ENCODE measurements at regions not wholly inside any gene's neighbourhood (a gene's known extent, or its start where the extent isn't known, plus 50 kb on each side); places are given as distances from the start of the nearest gene placed in this dataset.

- no peak overlapping the region for H3K4me3 ChIP-seq (ENCODE audit: low read depth, low read length)
- peak; percentile 22 for DNase-seq (ENCODE audit: low read depth)
- TF ChIP-seq CTCF (IDR thresholded peaks at IDR 0.05; ENCODE audit: control insufficient read depth, extremely low read depth, insufficient read depth), result no peak
Observed at GRCh38 chr2:183665425-183665824, 541.2 kb downstream of the NUP35 start.

GRCh38 chr2:183666031-183666430, 541.8 kb downstream of the NUP35 start:
- no peak for DNase-seq (ENCODE audit: low read depth)
- no peak overlapping the region for H3K4me3 ChIP-seq (ENCODE audit: low read depth, low read length)
- no peak for TF ChIP-seq CTCF (IDR thresholded peaks at IDR 0.05; ENCODE audit: control insufficient read depth, extremely low read depth, insufficient read depth)

GRCh38 chr2:183671233-183671632, 547.0 kb downstream of the NUP35 start:
- no peak for TF ChIP-seq CTCF (IDR thresholded peaks at IDR 0.05; ENCODE audit: control insufficient read depth, extremely low read depth, insufficient read depth)
- DNase-seq (ENCODE audit: low read depth), result no peak
- no peak overlapping the region for H3K4me3 ChIP-seq (ENCODE audit: low read depth, low read length)

- TF ChIP-seq CTCF (IDR thresholded peaks at IDR 0.05; ENCODE audit: control insufficient read depth, extremely low read depth, insufficient read depth), result no peak
- H3K4me3 ChIP-seq (ENCODE audit: low read depth, low read length), result no peak overlapping the region
- DNase-seq (ENCODE audit: low read depth), result no peak
Observed at GRCh38 chr2:183678908-183679307, 554.7 kb downstream of the NUP35 start.

- DNase-seq (ENCODE audit: low read depth), result no peak
- H3K4me3 ChIP-seq (ENCODE audit: low read depth, low read length), result no peak overlapping the region
- TF ChIP-seq CTCF (IDR thresholded peaks at IDR 0.05; ENCODE audit: control insufficient read depth, extremely low read depth, insufficient read depth), result no peak
Observed at GRCh38 chr2:183680573-183680972, 556.3 kb downstream of the NUP35 start.

- no peak for TF ChIP-seq CTCF (IDR thresholded peaks at IDR 0.05; ENCODE audit: control insufficient read depth, extremely low read depth, insufficient read depth)
- H3K4me3 ChIP-seq (ENCODE audit: low read depth, low read length), result no peak overlapping the region
- DNase-seq (ENCODE audit: low read depth), result no peak
Observed at GRCh38 chr2:183684686-183685085, 560.4 kb downstream of the NUP35 start.

- H3K4me3 ChIP-seq (ENCODE audit: low read depth, low read length), result no peak overlapping the region
- no peak for TF ChIP-seq CTCF (IDR thresholded peaks at IDR 0.05; ENCODE audit: control insufficient read depth, extremely low read depth, insufficient read depth)
- no peak for DNase-seq (ENCODE audit: low read depth)
Observed at GRCh38 chr2:183696028-183696427, 571.8 kb downstream of the NUP35 start.

All from LNCaP clone FGC (cell line).